ENCODE measurements at regions not wholly inside any gene's neighbourhood (a gene's known extent, or its start where the extent isn't known, plus 50 kb on each side); places are given as distances from the start of the nearest gene placed in this dataset.
"Not testable (repeated sequence)": the region's sequence is repeated elsewhere in the genome, so short reads cannot be mapped to it uniquely, and the experiment has no call there.

DNA sequence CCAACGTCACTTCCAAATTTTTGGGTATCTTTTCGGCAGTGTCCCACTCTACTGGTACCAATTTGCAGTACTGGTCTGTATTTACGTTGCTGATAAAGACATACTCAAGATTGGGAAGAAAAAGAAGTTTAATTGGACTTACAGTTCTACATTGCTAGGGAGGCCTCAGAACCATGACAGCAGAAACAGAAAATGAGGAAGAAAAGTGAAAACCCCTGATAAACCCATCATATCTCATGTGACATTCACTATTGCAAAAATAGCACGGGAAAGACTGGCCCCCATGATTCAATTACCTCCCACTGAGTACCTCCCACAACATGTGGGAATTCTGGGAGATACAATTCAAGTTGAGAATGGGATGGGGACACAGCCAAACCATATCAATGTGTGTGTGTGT lies 364.0 kb upstream of the KCND2 start:
- Mint-ChIP-seq H3K27ac (no peak overlapping the region), H3K27me3 (no peaks in the 10 kb centered on the region), H3K9me3 (peaks cover 0 to 13% (median 3%) of the 10 kb centered on the region in 7 donors), H3K36me3 (no peaks in the 10 kb centered on the region), H3K4me3 (no peak overlapping the region), H3K4me1 (no peaks in the 10 kb centered on the region)
- ATAC-seq (ENCODE audit: low read depth in 2 of 2) (no peak), DNase-seq (no peak)

DNA sequence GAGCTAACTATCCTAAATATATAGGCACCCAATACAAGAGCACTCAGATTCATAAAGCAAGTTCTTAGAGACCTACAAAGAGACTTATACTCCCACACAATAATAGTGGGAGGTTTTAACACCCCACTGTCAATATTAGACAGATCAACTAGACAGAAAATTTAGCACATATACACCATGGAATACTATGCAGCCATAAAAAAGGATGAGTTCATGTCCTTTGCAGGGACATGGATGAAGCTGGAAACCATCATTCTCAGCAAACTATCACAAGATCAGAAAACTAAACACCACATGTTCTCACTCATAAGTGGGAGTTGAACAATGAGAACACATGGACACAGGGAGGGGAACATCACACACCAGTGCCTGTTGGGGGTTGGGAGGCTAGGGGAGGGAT lies 358.9 kb upstream of the KCND2 start:
- not testable (repeated sequence) for H3K4me3 Mint-ChIP-seq, H3K27ac Mint-ChIP-seq
- peaks cover 0 to 24% (median 9%) of the 10 kb centered on the region in 7 donors for H3K9me3 Mint-ChIP-seq

DNA sequence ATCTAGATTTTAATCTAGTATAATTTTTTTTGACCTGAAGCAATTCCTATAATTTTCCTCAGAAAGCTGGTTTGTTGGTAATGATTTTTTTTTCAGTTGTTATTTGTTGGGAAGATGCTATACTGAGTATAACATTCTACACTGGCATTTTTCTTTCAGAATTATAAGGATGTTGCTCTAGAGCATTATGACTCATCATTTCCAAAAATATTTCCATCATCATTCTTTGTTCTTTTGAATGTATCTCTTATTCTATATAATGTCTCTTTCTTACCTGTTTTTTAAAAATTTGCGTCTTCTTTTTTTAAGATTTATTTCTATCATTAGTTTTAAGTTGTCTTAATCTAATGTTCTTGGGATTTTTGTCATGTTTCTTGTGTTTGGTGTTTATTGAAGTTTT lies 356.5 kb upstream of the KCND2 start:
- Mint-ChIP-seq H3K9me3 (peaks cover 0 to 19% (median 4%) of the 10 kb centered on the region in 7 donors), H3K27ac (no peak overlapping the region), H3K27me3 (no peaks in the 10 kb centered on the region), H3K36me3 (no peaks in the 10 kb centered on the region), H3K4me1 (no peaks in the 10 kb centered on the region), H3K4me3 (no peak overlapping the region)
- ATAC-seq (ENCODE audit: low read depth in 2 of 2) (no peak), DNase-seq (no peak)

More for the DNA sequence above, 358.9 kb upstream of the KCND2 start:
- not testable (repeated sequence) for H3K4me1 Mint-ChIP-seq; DNase-seq; ATAC-seq (ENCODE audit: low read depth in 2 of 2); H3K27me3 Mint-ChIP-seq; H3K36me3 Mint-ChIP-seq

DNA sequence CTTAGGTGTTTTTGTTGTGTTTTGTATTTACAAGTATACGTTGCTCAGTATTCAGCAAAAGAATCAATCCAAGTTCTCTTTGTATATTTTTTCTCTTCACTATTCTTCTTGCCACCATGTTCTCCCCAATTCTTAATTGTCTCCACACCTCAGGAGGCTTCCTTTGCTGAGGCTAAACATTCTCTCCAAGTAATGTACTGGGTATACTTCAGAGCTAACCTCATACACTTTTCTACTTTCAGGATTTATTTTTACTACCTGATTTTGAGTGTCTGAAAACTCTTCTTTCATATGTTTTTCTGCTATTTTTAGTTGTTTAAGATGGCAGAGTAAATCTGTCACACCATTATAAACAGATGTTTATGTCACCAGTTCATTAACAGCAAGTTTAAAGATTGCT lies 354.8 kb upstream of the KCND2 start:
- no peak for ATAC-seq (ENCODE audit: low read depth in 2 of 2)

DNA sequence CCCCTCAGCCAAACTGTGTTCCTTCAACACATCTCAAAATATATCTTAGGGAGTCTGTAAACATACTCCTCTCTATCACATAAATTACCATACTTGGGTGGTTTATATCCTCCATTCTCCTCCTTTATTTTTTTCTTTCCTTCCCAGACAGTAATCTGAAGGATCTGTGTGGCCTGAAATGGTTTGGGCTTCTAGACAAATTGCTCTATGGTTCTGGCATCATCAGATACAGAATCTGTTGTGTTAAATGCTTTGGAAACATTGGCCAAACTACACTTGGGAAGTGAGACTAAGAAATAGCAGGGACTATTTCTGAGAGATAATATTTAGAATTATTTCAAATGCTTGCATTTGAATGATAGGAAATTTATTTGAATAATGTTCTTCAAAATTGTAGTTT lies 353.0 kb upstream of the KCND2 start:
- Mint-ChIP-seq H3K9me3 (peaks cover 0 to 14% (median 4%) of the 10 kb centered on the region in 7 donors), H3K36me3 (no peaks in the 10 kb centered on the region), H3K27ac (no peak overlapping the region), H3K4me3 (no peak overlapping the region), H3K4me1 (no peaks in the 10 kb centered on the region), H3K27me3 (no peaks in the 10 kb centered on the region)
- DNase-seq, result no peak
- ATAC-seq (ENCODE audit: low read depth in 2 of 2), result no peak

More for the DNA sequence above, 354.8 kb upstream of the KCND2 start:
- no peak for DNase-seq
- Mint-ChIP-seq H3K36me3 (no peaks in the 10 kb centered on the region), H3K27ac (no peak overlapping the region), H3K4me1 (no peaks in the 10 kb centered on the region), H3K9me3 (peaks cover 0 to 19% (median 4%) of the 10 kb centered on the region in 7 donors), H3K27me3 (no peaks in the 10 kb centered on the region), H3K4me3 (no peak overlapping the region)

DNA sequence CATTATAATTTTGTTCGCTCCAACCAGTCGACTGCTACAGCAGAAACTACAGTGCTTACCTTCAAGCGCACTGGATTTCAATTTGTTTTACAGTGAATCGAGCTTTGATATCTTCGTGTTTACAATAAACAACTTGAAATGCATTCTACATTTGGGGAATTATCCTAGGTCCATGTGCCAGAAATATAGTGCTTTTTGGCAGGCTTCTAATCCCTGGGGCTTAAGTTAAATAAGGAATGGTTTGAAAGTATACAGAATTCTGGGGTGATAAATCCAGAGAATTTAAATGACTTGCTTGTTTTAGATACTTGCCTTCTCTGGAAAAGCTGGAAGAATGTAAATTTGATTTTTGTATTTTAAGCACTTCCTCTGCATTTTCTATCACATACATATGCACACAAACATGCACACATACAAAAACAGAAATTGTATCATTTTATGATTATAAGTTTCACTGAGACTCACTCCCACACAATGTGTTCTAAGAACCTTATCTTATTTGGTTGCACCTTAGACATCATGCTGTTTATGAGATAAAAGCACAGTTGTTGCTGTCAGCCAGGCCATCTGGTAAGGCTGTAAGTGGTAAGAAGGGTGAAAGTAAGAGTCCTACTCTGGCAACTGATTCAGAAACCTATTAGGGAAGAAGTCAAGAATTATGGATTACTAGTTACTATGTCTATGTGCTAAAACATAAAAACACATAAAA lies 347.2 kb upstream of the KCND2 start:
- Mint-ChIP-seq H3K4me3 (no peak overlapping the region), H3K27me3 (no peaks in the 10 kb centered on the region), H3K9me3 (peaks cover 0 to 5% (median 0%) of the 10 kb centered on the region in 7 donors), H3K36me3 (no peaks in the 10 kb centered on the region), H3K27ac (no peak overlapping the region), H3K4me1 (no peaks in the 10 kb centered on the region)
- DNase-seq (no peak), ATAC-seq (ENCODE audit: low read depth in 2 of 2) (no peak)

DNA sequence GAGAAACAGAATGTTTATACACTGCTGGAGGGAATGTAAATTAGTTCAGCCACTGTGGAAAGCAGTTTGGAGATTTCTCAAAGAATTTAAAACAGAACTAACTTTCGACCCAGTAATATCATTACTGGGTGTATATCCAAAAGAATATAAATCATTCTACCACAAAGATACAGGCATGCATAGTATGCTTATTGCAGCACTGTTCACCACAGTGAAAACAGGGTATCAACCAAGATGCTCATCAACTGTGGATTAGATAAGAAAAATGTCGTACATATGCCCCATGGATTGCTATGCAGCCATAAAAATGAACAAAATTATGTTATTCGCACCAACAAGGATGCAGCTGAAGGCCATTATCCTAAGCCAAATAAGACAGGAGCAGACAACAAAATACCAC lies 343.1 kb upstream of the KCND2 start:
- no peaks in the 10 kb centered on the region for H3K36me3 Mint-ChIP-seq
- H3K4me3 Mint-ChIP-seq, result no peak overlapping the region
- DNase-seq, result no peak
- no peak for ATAC-seq (ENCODE audit: low read depth in 2 of 2)
- H3K27ac Mint-ChIP-seq, result no peak overlapping the region
- H3K27me3 Mint-ChIP-seq, result no peaks in the 10 kb centered on the region
- H3K4me1 Mint-ChIP-seq, result no peaks in the 10 kb centered on the region
- H3K9me3 Mint-ChIP-seq, result peaks cover 0 to 5% (median 0%) of the 10 kb centered on the region in 7 donors

DNA sequence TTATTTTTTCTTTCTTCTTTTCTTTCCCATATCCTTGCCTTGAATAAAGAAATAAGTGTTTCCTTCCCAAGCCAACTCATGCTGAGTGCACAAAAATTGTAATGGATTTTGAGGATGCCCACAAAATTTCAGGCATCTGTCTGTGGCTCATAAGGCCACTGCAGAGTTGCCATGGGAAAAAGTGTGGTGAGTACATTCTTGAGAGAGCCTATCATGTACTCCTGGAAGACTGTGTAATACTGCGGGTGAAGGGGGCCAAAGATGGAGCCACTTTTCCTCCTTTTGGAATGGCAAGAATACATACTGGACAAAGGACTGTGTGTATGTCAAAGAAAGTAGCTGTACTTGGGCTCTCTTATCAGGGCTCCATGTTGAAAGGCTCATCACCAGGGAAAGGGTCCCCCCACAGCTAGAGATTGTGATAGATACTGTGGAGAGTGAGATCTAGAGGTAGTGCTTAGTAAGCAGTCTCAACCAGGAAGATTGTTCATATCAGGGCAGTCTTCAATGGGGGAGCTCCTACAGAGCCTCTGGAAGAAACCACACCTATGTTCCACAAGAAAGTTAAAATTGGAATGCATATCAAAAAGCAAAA lies 341.6 kb upstream of the KCND2 start:
- Mint-ChIP-seq H3K4me3 (no peak overlapping the region), H3K36me3 (no peaks in the 10 kb centered on the region), H3K27me3 (no peaks in the 10 kb centered on the region), H3K27ac (no peak overlapping the region), H3K4me1 (no peaks in the 10 kb centered on the region), H3K9me3 (peaks cover 0 to 3% (median 0%) of the 10 kb centered on the region in 7 donors)
- no peak for DNase-seq
- ATAC-seq (ENCODE audit: low read depth in 2 of 2), result no peak

DNA sequence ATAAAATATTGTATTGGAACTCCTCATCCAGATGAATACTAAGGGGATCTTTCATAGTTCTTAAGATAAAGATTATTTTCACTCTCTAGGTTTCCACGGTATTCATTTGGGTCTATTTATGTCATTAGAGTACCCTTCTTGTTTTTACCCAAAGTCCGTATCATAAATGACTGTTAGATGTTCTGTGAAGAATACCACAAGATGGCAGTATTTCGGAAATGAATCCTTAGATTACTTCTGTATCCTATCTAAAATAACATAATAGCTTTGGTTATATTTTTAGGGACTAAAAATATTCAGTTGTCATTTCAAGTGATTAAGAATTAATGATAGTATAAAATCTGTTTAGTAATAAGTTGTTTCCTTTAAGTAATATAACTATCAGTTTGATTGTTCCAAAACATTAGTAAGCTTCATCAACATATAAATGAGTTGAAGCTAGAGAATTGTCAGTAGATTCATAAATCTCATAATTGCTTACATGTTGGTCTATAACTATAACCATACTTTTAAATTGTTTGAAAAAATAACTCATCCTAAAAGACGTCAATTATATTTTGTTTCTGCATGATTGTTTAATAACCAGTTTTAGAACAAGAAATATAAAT lies 337.5 kb upstream of the KCND2 start:
- no peak for DNase-seq
- Mint-ChIP-seq H3K4me3 (no peak overlapping the region), H3K36me3 (no peaks in the 10 kb centered on the region), H3K4me1 (no peaks in the 10 kb centered on the region), H3K9me3 (peaks cover 0 to 2% (median 0%) of the 10 kb centered on the region in 7 donors), H3K27ac (no peak overlapping the region), H3K27me3 (no peaks in the 10 kb centered on the region)
- ATAC-seq (ENCODE audit: low read depth in 2 of 2), result no peak

DNA sequence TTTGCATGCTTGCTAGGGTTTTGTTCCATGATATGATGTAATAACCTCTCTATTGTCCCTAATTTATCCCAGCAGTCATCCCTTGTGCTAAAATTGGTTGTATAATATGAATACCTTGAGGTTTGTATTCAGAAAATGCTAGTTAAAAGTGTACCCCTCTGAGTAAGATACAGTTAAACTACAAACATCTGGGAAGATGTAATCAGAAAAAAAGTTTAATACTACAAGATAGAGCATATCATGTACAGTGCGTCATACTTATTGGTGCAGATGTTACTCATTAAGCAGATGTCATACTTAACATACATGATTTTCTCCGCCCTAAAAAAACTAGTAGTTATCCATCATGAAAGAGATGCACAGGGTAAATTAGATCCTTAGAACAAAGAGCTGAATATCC lies 336.1 kb upstream of the KCND2 start:
- H3K9me3 Mint-ChIP-seq, result peaks cover 0 to 2% (median 0%) of the 10 kb centered on the region in 7 donors
- DNase-seq (no peak), ATAC-seq (ENCODE audit: low read depth in 2 of 2) (no peak)
- H3K4me1 Mint-ChIP-seq, result no peaks in the 10 kb centered on the region
- H3K27me3 Mint-ChIP-seq, result no peaks in the 10 kb centered on the region
- no peak overlapping the region for H3K27ac Mint-ChIP-seq
- no peak overlapping the region for H3K4me3 Mint-ChIP-seq
- no peaks in the 10 kb centered on the region for H3K36me3 Mint-ChIP-seq

DNA sequence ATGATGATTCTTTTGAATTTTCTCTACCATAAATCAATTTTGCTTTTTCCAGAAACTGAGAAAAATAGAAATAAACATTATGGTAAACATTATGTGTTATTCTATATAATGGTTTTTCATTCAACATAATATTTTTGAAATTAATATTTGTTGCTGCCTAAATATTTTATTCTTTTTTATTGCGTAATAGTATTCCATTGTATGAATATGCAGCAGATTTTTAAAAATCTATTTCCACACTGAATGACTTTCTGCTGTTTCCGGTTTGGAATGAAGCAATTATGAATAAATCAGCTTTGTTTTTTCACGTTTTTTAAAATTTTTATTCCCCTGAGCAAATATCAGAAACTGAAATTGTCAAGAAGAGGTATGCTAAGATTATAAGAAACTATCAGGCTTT lies 335.2 kb upstream of the KCND2 start:
- DNase-seq, result no peak
- Mint-ChIP-seq H3K36me3 (no peaks in the 10 kb centered on the region), H3K4me1 (no peaks in the 10 kb centered on the region), H3K9me3 (peaks cover 0 to 2% (median 0%) of the 10 kb centered on the region in 7 donors), H3K27ac (no peak overlapping the region), H3K27me3 (no peaks in the 10 kb centered on the region), H3K4me3 (no peak overlapping the region)
- ATAC-seq (ENCODE audit: low read depth in 2 of 2), result no peak

DNA sequence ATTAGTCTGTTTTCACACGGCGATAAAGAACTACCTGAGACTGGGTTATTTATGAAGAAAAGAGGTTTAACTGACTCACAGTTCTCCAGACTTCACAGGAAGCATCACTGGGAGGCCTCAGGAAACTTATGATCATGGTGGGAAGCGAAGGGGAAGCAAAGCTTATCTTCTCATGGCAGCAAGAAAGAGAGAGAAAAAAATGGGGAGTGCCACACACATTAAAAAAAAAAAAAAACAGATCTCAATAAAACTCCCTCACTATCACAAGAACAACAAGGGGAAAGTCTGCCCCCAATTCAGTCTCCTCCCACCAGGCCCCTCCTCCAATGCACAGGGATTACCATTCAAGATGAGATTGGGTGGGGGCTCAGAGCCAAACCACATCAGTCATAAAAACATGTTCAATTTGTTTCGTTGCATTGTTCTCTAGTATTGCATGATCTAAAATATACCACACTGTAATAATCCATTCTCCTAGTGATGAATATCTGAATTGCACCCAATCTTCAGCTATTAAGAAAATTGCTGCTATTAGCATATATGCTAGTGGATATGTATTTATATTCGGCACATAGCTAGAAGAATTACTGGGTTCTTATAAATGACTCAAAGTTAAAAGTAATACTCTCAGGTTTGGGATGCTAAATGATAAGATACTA lies 328.9 kb upstream of the KCND2 start:
- no peak for ATAC-seq (ENCODE audit: low read depth in 2 of 2)
- H3K27ac Mint-ChIP-seq, result no peak overlapping the region
- H3K4me1 Mint-ChIP-seq, result no peaks in the 10 kb centered on the region
- no peak overlapping the region for H3K4me3 Mint-ChIP-seq
- DNase-seq, result no peak
- peaks cover 0 to 3% (median 0%) of the 10 kb centered on the region in 7 donors for H3K9me3 Mint-ChIP-seq
- H3K36me3 Mint-ChIP-seq, result no peaks in the 10 kb centered on the region
- no peaks in the 10 kb centered on the region for H3K27me3 Mint-ChIP-seq

DNA sequence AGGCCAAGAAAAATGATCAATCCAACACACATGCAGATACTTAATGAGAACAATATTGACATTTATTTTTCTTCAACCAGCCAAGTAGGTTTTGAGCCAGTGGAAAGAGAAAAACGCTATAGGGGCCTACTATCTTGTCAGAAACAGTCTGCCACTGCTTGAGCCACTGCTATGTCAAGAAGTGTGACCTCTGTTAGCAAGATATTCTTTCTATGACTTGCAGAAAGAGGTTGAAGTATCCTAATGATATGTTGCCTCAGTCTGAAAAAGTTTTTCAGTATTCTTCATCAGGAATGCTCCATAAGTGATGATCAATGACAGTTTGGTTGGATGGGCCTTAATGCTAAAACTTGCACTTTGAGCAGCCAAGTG lies 328.4 kb upstream of the KCND2 start:
- H3K4me3 Mint-ChIP-seq, result no peak overlapping the region
- ATAC-seq (ENCODE audit: low read depth in 2 of 2), result no peak
- H3K36me3 Mint-ChIP-seq, result no peaks in the 10 kb centered on the region
- peaks cover 0 to 2% (median 0%) of the 10 kb centered on the region in 7 donors for H3K9me3 Mint-ChIP-seq
- no peak for DNase-seq
- no peaks in the 10 kb centered on the region for H3K27me3 Mint-ChIP-seq
- H3K4me1 Mint-ChIP-seq, result no peaks in the 10 kb centered on the region
- H3K27ac Mint-ChIP-seq, result no peak overlapping the region

DNA sequence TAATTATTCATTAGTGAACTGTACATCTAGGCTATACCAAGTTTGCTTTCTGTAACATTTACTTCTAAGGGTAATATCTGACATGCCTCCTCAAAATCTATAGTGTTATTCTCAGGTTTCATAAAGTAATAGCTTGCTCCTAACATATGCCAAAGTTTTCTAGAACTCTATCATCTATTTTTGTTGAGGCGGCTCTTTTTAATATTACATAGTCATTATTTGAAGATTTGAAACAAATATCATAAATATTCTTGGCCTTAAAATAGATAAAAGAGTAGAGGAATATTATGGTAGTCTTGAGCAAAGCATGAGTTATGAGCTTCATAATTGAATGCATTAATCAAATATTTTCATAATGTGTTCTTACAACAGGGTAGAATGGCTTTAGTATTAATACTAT lies 327.2 kb upstream of the KCND2 start:
- DNase-seq, result no peak
- no peak for ATAC-seq (ENCODE audit: low read depth in 2 of 2)
- peaks cover 0 to 2% (median 0%) of the 10 kb centered on the region in 7 donors for H3K9me3 Mint-ChIP-seq
- no peaks in the 10 kb centered on the region for H3K27me3 Mint-ChIP-seq
- H3K4me3 Mint-ChIP-seq, result no peak overlapping the region
- H3K4me1 Mint-ChIP-seq, result no peaks in the 10 kb centered on the region
- no peak overlapping the region for H3K27ac Mint-ChIP-seq
- H3K36me3 Mint-ChIP-seq, result no peaks in the 10 kb centered on the region
